Retinal pigment epithelial cell (primary cell): ENCODE measurements at regions not wholly inside any gene's neighbourhood (a gene's known extent, or its start where the extent isn't known, plus 50 kb on each side); places are given as distances from the start of the nearest gene placed in this dataset.

ENCODE experiments used
- DNase-seq: peaks from one replicate; pipeline ENCODE4 v3.0.0-alpha.2; 2010; ENCODE audit warnings: low read depth
- H3K4me3 ChIP-seq: 2 replicates; pipeline ENCODE4 v1.5.1; 2011; ENCODE audit warnings: mild to moderate bottlenecking, low read length, control low read depth, moderate library complexity
- TF ChIP-seq, protein P1 (sequence below): conservative IDR thresholded peaks from 2 replicates; pipeline ENCODE4 v1.5.1; 2011; ENCODE audit warnings: low read depth, low read length, control low read depth, inconsistent platforms

DNA sequence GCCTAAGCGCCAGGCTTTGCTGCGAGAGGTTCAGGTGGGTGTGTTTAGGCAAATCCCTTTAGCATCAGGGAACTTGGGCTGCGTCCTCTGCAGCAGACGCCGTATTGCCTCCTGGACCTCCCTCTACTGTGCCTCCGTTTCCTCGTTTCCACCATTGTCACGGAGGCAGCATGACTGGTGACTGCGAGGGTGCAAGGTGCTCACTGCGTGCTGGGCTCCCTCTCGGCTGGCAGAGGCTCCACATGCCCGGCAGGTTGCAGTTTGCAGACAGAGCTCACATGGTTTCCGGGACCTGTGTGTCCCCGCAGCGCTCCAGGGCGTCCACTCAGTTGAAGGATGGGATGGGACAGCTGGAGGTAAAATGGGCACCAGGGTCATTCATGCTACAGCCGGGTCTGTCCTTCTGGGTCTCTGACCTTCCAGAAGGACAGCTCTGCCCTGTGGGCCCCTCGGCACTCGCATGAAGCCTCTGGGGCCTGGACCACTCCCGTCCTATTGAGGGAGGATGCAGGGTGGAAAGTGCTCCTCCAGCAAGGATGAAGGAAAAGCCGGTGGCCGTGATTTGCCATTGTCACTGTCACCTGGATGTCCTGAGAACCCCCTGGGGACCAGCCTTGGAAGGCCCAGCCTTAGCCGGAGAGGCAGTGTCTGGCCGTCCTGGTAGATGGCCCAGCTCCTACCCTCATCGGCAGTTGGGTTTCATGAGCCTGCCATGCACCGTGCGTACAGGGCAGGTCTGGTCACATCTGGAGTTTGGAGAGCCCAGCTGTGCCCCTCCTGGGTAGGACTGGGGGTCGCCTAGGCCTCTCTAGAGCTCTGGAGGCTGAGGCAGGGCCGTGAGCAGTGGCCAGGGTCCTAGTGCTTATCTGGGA, 146.5 kb downstream of the KIF26A start:
- TF ChIP-seq, protein P1, sequence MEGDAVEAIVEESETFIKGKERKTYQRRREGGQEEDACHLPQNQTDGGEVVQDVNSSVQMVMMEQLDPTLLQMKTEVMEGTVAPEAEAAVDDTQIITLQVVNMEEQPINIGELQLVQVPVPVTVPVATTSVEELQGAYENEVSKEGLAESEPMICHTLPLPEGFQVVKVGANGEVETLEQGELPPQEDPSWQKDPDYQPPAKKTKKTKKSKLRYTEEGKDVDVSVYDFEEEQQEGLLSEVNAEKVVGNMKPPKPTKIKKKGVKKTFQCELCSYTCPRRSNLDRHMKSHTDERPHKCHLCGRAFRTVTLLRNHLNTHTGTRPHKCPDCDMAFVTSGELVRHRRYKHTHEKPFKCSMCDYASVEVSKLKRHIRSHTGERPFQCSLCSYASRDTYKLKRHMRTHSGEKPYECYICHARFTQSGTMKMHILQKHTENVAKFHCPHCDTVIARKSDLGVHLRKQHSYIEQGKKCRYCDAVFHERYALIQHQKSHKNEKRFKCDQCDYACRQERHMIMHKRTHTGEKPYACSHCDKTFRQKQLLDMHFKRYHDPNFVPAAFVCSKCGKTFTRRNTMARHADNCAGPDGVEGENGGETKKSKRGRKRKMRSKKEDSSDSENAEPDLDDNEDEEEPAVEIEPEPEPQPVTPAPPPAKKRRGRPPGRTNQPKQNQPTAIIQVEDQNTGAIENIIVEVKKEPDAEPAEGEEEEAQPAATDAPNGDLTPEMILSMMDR: no peak
- H3K4me3 ChIP-seq: no peak overlapping the region
- DNase-seq: no peak

DNA sequence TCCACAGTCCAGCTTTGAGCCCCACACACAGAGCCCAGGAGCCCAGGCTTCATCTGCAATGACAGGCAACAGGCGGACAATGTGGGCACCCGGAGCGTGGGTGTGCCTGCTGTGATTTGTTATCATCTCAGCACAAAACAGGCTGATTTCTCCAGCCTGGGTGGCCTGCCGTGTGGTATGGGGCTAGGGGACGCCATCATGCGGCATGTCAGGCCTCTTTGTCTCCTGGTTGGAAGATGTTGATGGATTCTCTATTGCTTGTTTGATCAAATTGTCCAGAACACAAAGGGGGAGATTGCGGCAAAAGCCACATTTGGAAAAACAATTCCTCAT, 147.1 kb downstream of the KIF26A start:
- TF ChIP-seq, protein P1: no peak
- DNase-seq: no peak

DNA sequence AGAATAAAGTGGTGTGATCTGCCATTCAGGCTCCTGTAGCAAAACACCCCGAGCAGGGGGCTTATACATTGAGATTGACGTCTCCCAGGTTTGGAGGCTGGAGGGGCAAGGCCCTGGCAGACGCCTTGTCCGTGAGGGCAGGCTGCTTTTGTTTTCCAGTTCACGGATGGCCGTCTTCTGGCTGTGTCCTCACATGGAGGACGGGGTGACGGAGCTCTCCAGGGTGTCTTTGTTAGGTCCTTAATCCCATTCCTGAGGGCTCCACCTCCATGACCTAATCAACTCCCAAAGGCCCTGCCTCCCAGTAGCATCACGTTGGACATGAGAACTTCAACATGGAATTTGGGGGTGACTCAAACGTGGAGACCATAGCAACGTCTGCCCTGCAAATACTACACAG, 147.7 kb downstream of the KIF26A start:
- TF ChIP-seq, protein P1: no peak
- no peak for DNase-seq
- no peak overlapping the region for H3K4me3 ChIP-seq

More for the DNA sequence above, 147.1 kb downstream of the KIF26A start:
- no peak overlapping the region for H3K4me3 ChIP-seq

DNA sequence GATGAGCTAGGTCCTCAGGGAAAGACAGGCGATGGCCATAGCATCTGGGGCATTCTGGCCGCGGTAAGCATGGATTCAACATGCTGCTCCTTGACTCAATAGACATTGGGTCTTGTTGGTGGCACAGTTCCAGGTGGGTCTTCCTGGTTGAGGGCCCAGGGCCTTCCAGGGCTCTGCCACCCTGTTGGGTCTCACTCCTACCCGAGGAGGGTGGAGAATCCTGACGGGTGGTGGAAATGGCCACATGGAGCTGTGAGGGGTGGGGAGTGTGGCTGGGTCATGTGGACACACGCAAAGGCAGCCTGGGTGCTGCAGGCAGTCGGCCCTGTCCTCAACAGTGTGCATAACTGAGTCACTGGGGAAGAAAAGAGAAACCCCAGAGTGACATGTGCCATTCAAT, 148.1 kb downstream of the KIF26A start:
- TF ChIP-seq, protein P1: no peak
- no peak for DNase-seq
- H3K4me3 ChIP-seq: no peak overlapping the region

DNA sequence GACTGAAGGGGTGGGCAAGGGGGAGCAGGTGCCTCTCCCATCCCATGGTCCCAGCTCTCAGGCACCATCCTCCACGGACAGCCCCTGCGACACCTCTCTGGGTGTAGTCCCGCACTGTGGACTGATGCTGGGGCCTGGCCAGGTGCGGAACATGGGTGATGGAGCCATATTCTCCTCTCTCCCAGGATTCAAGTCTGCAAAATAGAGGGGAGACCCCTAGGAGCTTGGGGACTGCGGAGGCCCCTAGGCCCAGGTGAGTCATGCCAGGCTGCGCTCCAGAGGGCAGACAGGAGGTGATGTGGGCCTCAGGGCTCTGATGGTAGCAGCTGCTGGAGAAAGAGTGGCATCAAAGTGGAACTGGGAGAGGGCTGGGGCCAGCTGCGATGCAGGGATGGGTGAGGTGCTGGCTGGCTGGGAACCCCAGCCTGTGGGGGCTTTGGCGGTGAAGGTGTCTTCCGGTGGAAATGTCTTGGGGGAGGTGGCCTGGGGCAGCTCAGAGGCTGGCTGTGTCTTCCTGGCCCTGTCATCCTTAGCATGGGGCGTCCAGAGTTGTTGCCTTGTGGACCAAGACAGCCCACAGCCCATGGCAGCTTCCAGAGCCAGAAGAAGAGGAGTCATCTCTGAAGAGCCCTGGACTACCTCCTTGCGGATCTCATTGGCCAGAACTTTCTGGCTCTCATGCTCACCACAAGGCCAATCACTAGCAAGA, 149.1 kb downstream of the KIF26A start:
- no peak for DNase-seq
- TF ChIP-seq, protein P1: no peak
- no peak overlapping the region for H3K4me3 ChIP-seq

DNA sequence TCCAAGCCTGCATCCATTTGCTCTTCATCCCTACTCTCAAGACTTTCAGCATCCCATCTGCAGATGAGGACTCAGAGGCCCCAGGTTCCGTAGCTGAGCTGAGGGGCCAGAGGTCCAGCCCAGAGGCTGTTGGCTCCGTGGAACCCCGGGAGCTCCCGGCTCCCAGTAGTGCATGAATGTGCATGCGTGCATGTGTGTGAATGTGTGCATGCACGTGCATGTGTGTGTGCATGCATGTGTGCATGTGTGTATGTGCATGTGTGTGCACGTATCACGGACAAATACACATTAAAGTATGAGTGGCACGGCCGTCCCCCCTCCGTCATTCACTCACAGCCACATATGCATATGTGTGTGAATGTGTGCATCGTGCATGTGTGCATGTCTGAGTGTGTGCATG, 149.9 kb downstream of the KIF26A start:
- H3K4me3 ChIP-seq: no peak overlapping the region
- no peak for DNase-seq
- TF ChIP-seq, protein P1: no peak

DNA sequence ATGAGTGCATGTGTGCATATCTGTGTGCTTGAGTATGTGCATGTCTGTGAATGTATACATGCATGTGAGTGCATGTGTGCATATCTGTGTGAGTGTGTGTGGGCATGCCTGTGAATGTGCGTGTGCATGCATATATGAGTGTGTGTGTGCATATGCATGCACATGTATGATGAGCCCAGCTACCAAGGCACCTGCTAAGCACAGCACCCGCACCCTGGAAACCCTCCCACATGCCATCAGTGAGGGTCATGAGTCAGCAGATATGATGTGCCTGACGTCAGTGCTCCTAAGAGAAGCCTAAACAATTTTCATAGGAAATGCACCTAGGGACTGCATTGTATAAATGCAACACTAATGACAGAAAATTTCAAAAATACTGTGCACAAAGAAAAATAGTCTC, 151.1 kb downstream of the KIF26A start:
- DNase-seq: no peak
- H3K4me3 ChIP-seq: no peak overlapping the region
- TF ChIP-seq, protein P1: no peak
